Stimulated activated CD4-positive, alpha-beta T cell treated with anti-CD3 and anti-CD28 coated beads, Interleukin-12 subunit alpha, Interleukin-12 subunit beta, amount 100 ng/mL, for 24 hours (primary cell): ENCODE measurements at regions not wholly inside any gene's neighbourhood (a gene's known extent, or its start where the extent isn't known, plus 50 kb on each side); places are given as distances from the start of the nearest gene placed in this dataset.

Source experiments
- DNase-seq, 2 experiments: peaks; one replicate each; pipeline ENCODE4 v3.0.0-alpha.2; 2020; ENCODE audit warnings: low read depth in 2 of 2

DNA sequence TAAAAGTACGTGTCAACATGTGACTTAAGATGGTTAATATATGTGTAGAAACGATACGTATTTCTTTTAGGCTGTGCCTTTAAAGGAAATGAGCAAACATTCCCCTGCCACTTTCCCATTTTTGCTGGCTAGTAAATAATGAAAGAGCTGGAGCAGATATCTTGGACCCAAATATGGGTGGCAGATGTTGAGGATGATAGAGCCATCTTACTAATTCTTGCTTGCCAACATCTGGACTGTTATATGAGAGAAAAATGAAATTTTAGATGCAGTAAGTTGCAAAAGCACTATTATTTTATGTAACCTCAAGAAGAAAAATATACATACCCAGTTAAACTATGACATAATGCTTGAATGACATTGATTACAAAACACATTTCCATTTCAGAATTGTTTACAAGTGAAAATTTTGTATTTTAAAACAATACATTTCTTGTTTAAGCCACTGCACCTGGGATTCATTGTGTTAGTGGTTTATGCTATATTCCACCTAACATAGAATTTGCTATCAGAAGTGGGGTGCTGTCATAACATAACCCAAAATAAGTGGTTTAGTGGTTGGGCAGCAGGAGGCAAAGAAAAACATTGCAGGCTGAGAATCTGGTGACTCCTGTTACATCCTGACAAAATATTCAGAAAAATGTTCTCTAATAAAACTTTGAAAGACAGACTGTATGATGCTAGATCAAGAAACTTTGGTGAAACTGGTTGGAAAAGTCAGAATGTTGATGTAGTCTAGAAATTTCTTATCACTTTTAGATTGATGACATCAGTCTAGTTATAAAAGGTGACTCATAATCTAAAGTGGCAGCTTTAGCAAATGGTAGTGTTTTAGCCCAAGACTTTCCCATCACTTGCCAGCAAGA lies 305.0 kb downstream of the PTEN start:
- DNase-seq, result no peak

- no peak for DNase-seq
These were observed 305.6 kb downstream of the PTEN start for GRCh38 chr10:88169037-88169319.

DNA sequence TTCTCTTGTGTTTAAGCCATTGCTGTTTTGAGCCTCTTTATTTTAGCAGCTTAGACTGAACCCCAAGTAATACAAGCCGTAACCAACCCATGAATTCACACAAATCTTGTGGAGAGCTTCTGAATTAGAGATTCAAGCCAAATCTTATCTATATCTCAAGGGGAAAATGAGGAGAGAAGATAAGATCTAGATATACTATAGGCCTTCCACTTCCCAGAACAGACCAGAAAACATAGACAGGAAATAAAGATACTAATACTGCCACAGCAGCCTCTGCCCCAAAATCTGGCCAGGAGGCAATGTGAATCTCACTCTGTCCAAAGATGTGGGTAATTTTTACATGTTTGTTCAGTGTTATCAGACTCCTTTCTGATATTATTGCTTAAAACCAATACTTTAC lies 307.2 kb downstream of the PTEN start:
- no peak for DNase-seq

- DNase-seq, result no peak
These were observed 308.7 kb downstream of the PTEN start for GRCh38 chr10:88172159-88172558.

DNA sequence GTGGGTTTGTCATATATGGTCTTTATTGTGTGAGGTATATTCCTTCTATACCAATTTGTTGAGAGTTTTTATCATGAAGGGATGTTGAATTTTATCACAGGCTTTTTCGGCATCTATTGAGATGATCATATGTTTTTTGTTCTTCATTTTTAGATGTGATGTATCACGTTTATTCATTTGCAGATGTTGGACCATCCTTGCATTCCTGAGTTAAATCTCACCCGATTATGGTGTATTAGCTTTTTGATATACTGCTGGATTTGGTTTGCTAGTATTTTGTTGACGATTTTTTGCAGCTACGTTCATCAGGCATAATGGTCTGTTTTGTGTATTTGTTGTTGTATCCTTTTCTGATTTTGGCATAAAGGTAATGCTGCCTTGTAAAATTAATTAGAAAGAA lies 311.0 kb downstream of the PTEN start:
- DNase-seq, result no peak

- DNase-seq, result no peak
These were observed 315.3 kb downstream of the PTEN start for GRCh38 chr10:88178758-88179157.

GRCh38 chr10:88179831-88180230 lies 316.4 kb downstream of the PTEN start:
- DNase-seq, result no peak

GRCh38 chr10:88181902-88182600 lies 318.6 kb downstream of the PTEN start:
- DNase-seq, result no peak

DNA sequence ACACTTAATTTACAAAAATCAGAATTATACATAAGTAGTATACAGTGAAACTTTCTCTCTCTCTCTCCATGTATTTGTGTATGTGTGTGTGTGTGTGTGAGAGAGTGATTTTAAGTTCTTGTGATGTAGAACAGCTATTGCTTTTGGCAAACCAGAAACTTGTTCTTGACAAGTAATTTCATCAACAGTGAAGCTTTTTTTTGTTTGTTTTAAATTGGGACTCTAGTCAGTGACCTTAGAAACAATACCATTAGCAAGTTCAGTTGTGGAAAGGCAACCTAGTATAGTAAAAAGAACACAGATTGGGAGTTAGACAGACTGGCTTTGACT lies 319.1 kb downstream of the PTEN start:
- DNase-seq, result no peak

DNA sequence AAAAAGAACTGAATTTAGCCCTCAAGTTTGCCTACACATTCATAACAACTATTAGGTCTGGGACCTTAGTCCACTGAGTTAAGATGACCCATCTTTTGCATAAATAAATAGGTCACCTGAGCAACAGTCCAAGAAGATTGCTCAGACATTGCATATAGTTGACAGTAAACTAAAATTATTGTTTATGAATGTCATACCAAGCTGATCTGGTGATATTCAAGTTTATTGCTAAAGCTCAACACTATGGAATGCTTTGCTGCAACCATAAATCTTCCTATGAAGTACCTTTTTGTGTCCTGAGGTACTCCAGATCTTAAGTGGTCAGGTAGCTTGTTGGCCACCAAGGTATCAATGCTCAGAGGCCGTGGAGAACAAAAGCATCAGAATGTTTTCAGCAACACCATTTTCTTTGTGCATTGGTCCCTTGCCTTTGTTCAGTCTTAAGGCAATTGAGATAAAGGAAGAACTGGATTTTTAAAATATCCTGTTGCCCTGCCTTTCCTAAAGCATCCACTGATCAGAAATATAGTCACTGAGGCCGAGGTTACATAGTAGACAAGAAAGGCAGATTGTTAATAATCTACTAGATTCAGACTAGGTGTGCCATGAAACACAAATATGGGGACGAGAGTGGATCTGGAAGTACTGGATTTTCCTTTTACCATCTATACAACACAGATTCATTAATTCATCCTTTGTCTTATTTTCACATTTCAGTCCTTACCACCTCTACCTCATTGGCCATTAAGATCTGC lies 321.3 kb downstream of the PTEN start:
- no peak for DNase-seq

- DNase-seq, result no peak
These were observed 322.4 kb downstream of the PTEN start for GRCh38 chr10:88185830-88186229.

- DNase-seq, result no peak
These were observed 322.9 kb downstream of the PTEN start for GRCh38 chr10:88186335-88186734.

GRCh38 chr10:88187472-88187871 lies 324.0 kb downstream of the PTEN start:
- DNase-seq, result no peak

DNA sequence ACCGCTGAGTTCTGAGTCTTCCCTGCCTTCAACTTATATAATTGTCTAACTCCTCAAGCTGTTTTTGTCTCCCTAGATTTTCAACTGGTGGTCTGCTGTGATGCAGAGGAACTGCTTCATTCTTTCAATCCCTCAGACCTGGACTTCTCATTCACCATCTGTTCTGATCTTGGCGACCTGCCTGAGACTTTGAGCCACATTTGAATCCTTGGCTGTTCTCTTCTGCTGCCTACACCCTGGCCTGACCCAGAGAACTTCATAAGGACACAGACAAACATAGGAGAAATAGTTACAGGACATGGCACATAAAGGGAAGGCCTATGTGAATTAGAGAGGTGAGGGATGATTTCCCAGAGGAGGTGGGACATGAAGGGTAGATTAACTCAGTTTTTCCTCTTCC lies 326.7 kb downstream of the PTEN start:
- no peak for DNase-seq

- DNase-seq, result no peak
These were observed 327.3 kb downstream of the PTEN start for GRCh38 chr10:88190540-88191235.

DNA sequence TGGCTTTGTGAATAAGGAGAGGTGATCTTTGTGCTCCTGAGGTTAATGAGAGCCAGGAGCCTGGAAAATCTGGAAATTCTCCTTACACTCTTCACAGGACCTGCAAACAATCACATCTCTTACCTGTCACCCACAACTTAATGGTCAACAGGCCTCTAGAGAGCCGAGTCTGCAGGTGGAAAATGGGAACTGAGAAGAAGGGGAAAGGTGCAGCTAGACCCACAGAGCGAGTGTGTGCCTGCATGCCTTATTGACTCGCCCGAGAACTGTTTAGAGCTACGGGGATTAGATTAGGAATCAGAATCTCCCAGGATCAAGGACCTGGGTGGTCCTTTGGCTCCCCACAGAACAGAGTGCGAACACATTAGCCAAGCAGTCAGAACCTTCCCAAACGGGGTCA lies 329.6 kb downstream of the PTEN start:
- no peak for DNase-seq

GRCh38 chr10:88194041-88194887 lies 330.8 kb downstream of the PTEN start:
- DNase-seq, result no peak

DNA sequence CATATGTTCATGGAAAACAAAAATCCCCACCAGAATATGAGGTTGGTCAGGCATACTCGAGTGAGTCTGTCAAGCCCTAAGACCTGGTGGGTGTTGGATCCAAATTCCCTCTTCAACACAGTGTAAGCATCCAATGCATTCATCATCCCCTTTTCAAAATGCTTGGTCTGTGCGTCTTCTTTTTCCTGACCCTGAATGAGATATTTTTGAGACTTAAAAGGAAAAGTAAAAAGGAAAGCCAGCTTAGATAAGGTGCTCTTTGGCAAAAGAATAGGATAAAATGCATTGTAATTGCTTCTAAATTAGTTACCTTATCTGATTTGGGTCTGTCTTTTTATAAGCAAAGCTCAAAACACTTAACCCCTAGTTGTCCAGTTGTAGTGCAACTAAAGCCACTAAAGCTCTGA lies 331.5 kb downstream of the PTEN start:
- DNase-seq, result no peak

DNA sequence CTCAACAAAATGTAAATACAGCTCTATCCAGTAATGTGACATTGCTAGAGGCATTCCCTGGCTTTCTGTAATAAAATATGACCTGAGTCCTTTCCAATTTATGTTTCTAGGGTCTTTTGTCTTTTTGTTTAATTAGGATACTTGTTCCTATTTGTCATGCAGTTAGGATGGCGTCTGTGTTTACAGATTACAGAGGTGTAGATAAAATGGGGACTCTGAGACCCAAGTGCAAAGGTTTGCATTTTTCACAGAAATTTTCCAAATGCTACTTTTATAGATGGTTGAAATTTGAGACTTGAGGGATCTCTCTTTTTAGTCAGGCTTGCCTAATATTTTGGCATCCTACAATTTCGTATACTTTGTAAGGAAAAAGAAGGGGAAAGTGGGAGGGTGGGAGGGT lies 332.4 kb downstream of the PTEN start:
- no peak for DNase-seq

DNA sequence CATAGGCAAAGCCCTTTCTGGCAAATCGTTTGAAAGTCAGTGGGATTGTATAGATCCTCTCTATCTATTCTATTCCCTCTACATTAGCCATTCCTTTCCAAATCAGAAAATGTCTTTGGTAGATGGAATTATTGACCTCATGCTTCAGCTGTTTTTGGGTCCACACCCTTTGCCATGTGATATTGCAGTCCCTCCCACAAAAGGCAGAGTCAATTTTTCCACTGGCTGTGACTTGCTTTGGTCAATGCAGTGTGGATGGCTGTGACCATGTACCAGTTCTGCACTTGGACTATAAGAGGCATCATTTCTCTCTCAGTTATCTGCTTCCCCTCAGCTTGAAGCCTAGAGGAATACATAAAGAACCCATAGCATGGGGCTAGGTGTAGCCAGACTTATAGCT lies 332.9 kb downstream of the PTEN start:
- no peak for DNase-seq

DNA sequence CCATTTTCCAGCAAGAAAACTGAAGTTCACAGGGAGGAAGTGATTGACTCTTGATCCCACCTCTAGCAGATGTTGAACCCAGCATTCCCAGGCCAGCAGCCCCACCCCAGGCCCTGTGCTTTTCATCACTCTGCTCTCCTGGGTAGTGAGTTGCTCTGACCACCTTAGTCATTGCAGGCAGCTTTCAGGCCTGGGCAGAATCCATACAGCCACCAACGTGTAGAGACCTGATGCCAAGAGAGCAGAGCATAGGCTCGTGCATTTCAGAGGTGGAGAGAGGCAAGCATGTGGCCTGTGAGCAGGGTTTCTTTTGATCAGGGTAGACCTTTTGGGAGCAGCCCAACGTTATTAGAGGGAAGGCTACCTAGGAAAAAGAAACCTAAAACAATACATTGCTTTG lies 334.6 kb downstream of the PTEN start:
- DNase-seq, result no peak
